Muscle layer of colon (tissue), 2 donors: ENCODE measurements at regions not wholly inside any gene's neighbourhood (a gene's known extent, or its start where the extent isn't known, plus 50 kb on each side); places are given as distances from the start of the nearest gene placed in this dataset.

Experiments
- H3K27ac ChIP-seq: one replicate; pipeline ENCODE4 v1.7.0; 2013; ENCODE audit warnings: low read depth, mild to moderate bottlenecking, low read length, moderate library complexity
- H3K27me3 ChIP-seq, 2 donors: one replicate each; pipeline ENCODE4 v1.7.0; 2013; ENCODE audit warnings: low read length in 2 of 2, mild to moderate bottlenecking in 2 of 2; ENCODE audit not compliant: insufficient read depth in 2 of 2, control insufficient read depth in 1 of 2
- H3K36me3 ChIP-seq: one replicate; pipeline ENCODE4 v1.7.0; 2013; ENCODE audit warnings: mild to moderate bottlenecking, low read length; ENCODE audit not compliant: insufficient read depth
- H3K4me1 ChIP-seq: one replicate; pipeline ENCODE4 v1.7.0; 2013; ENCODE audit warnings: mild to moderate bottlenecking, low read length; ENCODE audit not compliant: insufficient read depth
- H3K4me3 ChIP-seq, 2 donors: one replicate each; pipeline ENCODE4 v1.7.0; 2013; ENCODE audit warnings: low read length in 2 of 2, low read depth in 1 of 2, mild to moderate bottlenecking in 1 of 2, moderate library complexity in 1 of 2
- H3K9ac ChIP-seq: one replicate; pipeline ENCODE4 v1.7.0; 2013; ENCODE audit warnings: low read length
- H3K9me3 ChIP-seq: one replicate; pipeline ENCODE4 v1.7.0; 2013; ENCODE audit warnings: mild to moderate bottlenecking, low read length
- donor health status: abdominal sarcoma.
- donor health status: Adenocarcinoma of cecum.

DNA sequence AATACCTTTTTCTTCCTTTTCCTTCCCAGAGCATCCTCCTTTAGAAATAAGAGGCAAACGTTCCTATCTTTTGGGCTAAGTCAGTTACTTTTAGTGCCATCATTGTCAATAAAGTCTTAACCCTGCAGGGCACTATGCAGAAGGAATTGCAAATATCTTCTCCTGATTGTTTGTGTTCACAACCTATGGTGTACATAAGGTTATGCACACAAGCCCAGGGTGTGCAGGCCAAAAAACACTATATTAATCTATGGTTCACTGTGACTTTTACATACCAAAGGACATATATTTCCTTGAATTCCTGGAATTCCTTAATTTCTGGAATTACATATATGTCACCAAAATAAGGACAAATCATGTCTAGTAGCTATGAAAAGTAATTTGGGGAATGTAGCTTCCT lies 493.5 kb downstream of the MTRR start:
- H3K9me3 ChIP-seq, result no peaks in the 10 kb centered on the region
- no peak overlapping the region for H3K27ac ChIP-seq
- H3K4me1 ChIP-seq, result no peaks in the 10 kb centered on the region
- no peak overlapping the region for H3K4me3 ChIP-seq
- H3K27me3 ChIP-seq, result no peaks in the 10 kb centered on the region
- no peak overlapping the region for H3K9ac ChIP-seq
- H3K36me3 ChIP-seq, result no peaks in the 10 kb centered on the region

DNA sequence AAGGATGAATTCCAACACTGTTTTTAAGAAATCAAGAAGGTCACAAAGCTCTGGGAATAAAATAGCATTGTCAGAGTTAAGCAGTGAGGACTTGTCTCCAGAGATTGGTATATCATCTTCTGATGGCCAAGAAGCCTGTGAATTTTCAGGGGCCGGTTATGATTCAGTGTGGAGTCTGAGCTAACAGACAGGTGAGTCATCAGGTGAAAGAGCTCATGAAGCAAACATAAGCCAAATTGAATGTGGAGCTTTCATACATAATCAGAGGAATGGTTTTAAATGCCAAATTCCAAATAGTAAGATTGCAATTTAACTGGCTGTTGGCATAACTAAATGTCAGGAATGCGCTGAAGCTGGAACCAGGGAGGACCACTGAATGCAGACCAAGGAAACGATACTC lies 494.2 kb downstream of the MTRR start:
- no peaks in the 10 kb centered on the region for H3K9me3 ChIP-seq
- no peak overlapping the region for H3K9ac ChIP-seq
- no peaks in the 10 kb centered on the region for H3K27me3 ChIP-seq
- H3K36me3 ChIP-seq, result no peaks in the 10 kb centered on the region
- no peaks in the 10 kb centered on the region for H3K4me1 ChIP-seq
- no peak overlapping the region for H3K27ac ChIP-seq
- H3K4me3 ChIP-seq, result no peak overlapping the region

DNA sequence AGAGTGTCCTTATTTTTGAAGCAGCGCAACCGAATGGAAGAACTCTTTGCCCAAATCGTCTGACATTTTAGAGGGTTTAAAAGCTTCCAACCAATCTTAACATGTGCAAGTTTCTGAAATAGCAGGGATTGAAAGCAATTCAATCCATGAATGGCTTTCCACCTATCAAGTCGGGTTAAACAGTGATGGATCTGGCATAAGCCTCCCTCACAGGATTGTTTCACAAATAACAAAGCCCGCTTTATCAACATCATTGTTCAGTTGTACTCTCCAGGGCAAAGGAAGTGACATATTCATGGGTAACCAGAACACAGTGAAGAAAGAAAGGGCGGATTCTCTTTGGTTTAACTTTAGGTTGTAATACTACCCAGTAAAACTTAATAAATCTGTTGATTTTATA lies 497.3 kb downstream of the MTRR start:
- H3K9ac ChIP-seq, result no peak overlapping the region
- no peak overlapping the region for H3K27ac ChIP-seq

DNA sequence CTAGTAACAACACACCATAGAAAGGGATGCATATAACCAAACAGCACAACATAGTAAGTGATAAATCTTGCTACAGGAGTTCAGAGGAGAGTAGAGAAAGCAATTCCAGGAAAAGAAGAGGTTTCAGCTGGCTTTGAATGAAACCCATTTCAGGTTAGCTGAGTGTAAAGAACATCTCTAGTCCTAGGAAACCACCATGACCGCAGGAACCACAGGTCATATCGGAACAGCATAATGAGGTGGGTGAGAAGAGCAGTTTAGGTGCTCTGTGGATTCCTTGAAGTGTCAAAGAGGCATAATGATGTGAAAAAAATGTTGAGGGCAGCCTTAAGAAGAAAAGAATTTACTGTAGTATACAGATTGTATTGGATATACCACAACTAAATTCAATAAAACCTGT lies 507.5 kb downstream of the MTRR start:
- Histone ChIP-seq H3K4me1 (no peaks in the 10 kb centered on the region), H3K36me3 (no peaks in the 10 kb centered on the region), H3K9me3 (no peaks in the 10 kb centered on the region), H3K27me3 (no peaks in the 10 kb centered on the region), H3K9ac (no peak overlapping the region), H3K27ac (no peak overlapping the region), H3K4me3 (no peak overlapping the region)

More for the DNA sequence above, 497.3 kb downstream of the MTRR start:
- no peaks in the 10 kb centered on the region for H3K36me3 ChIP-seq
- no peak overlapping the region for H3K4me3 ChIP-seq
- H3K9me3 ChIP-seq, result no peaks in the 10 kb centered on the region
- H3K4me1 ChIP-seq, result no peaks in the 10 kb centered on the region
- H3K27me3 ChIP-seq, result no peaks in the 10 kb centered on the region

DNA sequence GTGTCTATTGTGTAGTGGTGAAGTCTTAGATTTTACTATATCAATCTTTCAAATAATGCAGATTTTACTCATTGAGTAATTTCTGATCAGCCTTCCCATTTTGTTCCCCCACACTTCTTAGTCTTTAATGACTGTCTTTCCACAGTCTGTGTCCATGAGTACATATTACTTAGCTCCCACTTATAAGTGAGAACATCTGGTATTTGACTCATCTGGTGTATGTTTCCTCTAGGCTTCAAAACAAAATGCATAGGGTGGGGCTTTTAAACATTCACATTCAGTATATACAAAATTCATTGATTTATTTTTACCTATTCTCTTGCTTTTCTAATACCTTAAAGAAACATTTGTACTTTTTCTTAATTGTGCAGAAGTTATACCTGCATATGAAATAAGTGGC lies 513.0 kb downstream of the MTRR start:
- Histone ChIP-seq H3K9ac (no peak overlapping the region), H3K4me3 (no peak overlapping the region), H3K9me3 (no peaks in the 10 kb centered on the region), H3K4me1 (no peaks in the 10 kb centered on the region), H3K27ac (no peak overlapping the region), H3K27me3 (no peaks in the 10 kb centered on the region), H3K36me3 (no peaks in the 10 kb centered on the region)

- no peak overlapping the region for H3K9ac ChIP-seq
- no peak overlapping the region for H3K27ac ChIP-seq
- no peaks in the 10 kb centered on the region for H3K36me3 ChIP-seq
- no peaks in the 10 kb centered on the region for H3K9me3 ChIP-seq
- no peaks in the 10 kb centered on the region for H3K4me1 ChIP-seq
- H3K27me3 ChIP-seq, result no peaks in the 10 kb centered on the region
- no peak overlapping the region for H3K4me3 ChIP-seq
Measured at GRCh38 chr5:8382456-8382855, 513.5 kb downstream of the MTRR start.

DNA sequence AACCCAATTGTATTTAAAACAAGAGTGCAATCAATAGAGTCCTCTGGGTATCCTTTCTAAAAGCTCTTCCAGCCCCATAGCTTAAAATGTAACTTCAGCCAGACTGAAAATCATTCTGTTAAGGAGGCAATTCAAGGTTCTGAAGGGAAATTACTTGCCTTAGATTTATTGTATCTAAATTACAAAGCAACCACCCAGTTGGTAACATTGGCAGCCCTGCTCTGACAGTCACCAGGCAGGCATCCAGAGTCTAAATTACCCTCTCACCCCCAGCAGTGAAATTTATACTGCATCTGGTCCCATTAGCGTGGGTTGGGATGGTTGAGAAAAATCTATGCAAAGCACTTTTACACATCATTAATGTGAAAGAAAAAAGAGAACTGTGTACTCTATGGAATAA lies 514.7 kb downstream of the MTRR start:
- H3K9ac ChIP-seq, result no peak overlapping the region
- no peak overlapping the region for H3K4me3 ChIP-seq
- H3K27me3 ChIP-seq, result no peaks in the 10 kb centered on the region
- no peaks in the 10 kb centered on the region for H3K36me3 ChIP-seq
- no peaks in the 10 kb centered on the region for H3K4me1 ChIP-seq
- no peak overlapping the region for H3K27ac ChIP-seq
- no peaks in the 10 kb centered on the region for H3K9me3 ChIP-seq

DNA sequence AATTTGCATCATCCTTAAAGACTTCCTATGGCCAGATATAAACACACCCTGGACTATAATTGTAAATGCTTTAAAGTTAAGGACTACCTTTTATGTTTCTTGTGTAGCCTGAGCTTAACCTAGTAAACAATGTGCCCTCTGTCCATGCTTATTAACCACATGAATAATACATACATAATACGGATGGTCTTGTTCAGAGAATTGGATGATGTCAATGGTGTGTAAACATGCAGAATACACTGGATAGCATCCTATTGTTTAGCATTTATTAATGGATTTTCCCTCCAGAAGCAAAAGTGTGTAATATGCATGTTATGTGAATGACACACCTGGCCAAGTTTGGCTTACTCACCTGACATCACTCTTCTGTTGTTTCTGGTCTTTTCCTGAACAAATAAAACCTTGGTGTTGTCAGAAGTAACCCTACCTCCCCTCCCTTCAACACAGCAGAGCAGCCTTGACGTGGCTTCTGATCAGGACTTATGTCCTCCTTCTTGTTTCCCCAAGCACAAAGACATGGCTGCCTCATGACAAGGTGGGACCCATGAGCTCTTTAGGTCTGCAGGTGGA lies 517.9 kb downstream of the MTRR start:
- Histone ChIP-seq H3K9ac (no peak overlapping the region), H3K27me3 (no peaks in the 10 kb centered on the region), H3K36me3 (no peaks in the 10 kb centered on the region), H3K4me3 (no peak overlapping the region), H3K9me3 (no peaks in the 10 kb centered on the region), H3K4me1 (no peaks in the 10 kb centered on the region), H3K27ac (no peak overlapping the region)

GRCh38 chr5:8391911-8392310 lies 523.0 kb downstream of the MTRR start:
- H3K9ac ChIP-seq, result no peak overlapping the region
- no peaks in the 10 kb centered on the region for H3K36me3 ChIP-seq
- no peak overlapping the region for H3K4me3 ChIP-seq
- no peaks in the 10 kb centered on the region for H3K27me3 ChIP-seq
- no peaks in the 10 kb centered on the region for H3K9me3 ChIP-seq
- no peak overlapping the region for H3K27ac ChIP-seq
- H3K4me1 ChIP-seq, result no peaks in the 10 kb centered on the region

DNA sequence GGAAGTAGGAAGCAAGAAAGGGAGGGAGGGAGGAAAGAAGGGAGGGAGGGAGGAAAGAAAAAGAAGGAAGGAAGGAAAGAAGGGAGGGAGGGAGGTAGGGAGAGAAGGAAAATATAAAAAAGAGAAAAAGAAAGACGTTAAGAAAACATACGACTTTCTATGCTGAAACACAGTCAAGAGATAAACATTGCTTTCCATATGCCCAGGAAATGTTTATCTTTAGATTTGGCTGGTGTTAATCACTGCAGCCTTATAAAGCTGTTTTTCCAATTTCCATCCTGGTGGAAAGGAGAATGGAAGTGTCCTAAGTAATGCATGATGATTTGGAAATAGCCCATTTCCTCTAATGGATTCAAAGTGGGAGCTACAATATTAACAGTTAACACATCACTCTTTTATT lies 524.3 kb downstream of the MTRR start:
- Histone ChIP-seq H3K27me3 (no peaks in the 10 kb centered on the region), H3K9me3 (no peaks in the 10 kb centered on the region), H3K27ac (no peak overlapping the region), H3K36me3 (no peaks in the 10 kb centered on the region), H3K4me1 (no peaks in the 10 kb centered on the region), H3K4me3 (no peak overlapping the region), H3K9ac (no peak overlapping the region)

GRCh38 chr5:8394965-8395364 lies 526.0 kb downstream of the MTRR start:
- Histone ChIP-seq H3K9me3 (no peaks in the 10 kb centered on the region), H3K9ac (no peak overlapping the region), H3K4me1 (no peaks in the 10 kb centered on the region), H3K27me3 (no peaks in the 10 kb centered on the region), H3K4me3 (no peak overlapping the region), H3K36me3 (no peaks in the 10 kb centered on the region), H3K27ac (no peak overlapping the region)

GRCh38 chr5:8396246-8396645 lies 527.3 kb downstream of the MTRR start:
- Histone ChIP-seq H3K4me3 (no peak overlapping the region), H3K4me1 (no peaks in the 10 kb centered on the region), H3K27ac (no peak overlapping the region), H3K9ac (no peak overlapping the region), H3K9me3 (no peaks in the 10 kb centered on the region), H3K36me3 (no peaks in the 10 kb centered on the region), H3K27me3 (no peaks in the 10 kb centered on the region)
